ENCODE measurements at regions not wholly inside any gene's neighbourhood (a gene's known extent, or its start where the extent isn't known, plus 50 kb on each side); places are given as distances from the start of the nearest gene placed in this dataset.
"Not testable (repeated sequence)": the region's sequence is repeated elsewhere in the genome, so short reads cannot be mapped to it uniquely, and the experiment has no call there.

GRCh38 chr6:22349051-22349450, 52.2 kb upstream of the PRL start:
- no peak for DNase-seq

DNA sequence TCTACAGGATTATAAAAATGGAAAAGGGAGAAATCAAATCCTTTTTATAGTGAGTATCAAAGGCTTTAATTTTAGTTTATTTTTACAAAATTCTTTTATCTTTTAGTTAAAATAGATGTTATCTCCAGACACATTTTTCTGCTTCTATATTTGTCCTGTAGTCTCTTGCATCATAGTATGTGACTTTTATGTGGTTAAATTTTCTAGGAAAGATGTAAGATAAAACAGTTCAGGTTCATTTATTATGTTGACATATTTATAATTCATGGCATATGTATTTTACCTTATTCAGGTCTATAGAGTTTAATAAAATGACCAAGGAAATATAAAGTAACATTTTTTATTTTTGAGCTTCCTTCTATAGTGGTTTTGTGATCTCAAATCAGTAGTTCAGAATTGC, 52.7 kb upstream of the PRL start:
- no peak for DNase-seq

DNA sequence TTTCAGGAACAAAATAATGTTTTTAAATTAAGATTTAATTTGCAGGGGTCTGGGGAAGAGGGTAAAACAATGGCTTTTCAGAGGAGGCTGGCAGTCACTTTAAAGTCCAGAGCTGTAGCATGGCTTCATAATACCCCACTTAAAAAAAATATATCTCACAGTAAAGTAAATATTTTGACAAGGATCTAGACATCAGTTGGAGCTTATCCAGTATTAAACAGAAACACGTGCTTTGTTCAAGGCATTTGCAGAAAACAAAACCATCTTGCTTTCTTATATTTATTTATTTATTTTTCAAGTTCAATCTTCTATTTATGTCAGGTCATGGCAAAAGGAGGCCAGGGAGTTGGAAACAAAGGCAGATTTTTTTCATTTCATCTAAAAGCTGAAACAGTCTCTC, 53.3 kb upstream of the PRL start:
- no peak for DNase-seq

GRCh38 chr6:22353101-22353500, 56.3 kb upstream of the PRL start:
- DNase-seq, result no peak

DNA sequence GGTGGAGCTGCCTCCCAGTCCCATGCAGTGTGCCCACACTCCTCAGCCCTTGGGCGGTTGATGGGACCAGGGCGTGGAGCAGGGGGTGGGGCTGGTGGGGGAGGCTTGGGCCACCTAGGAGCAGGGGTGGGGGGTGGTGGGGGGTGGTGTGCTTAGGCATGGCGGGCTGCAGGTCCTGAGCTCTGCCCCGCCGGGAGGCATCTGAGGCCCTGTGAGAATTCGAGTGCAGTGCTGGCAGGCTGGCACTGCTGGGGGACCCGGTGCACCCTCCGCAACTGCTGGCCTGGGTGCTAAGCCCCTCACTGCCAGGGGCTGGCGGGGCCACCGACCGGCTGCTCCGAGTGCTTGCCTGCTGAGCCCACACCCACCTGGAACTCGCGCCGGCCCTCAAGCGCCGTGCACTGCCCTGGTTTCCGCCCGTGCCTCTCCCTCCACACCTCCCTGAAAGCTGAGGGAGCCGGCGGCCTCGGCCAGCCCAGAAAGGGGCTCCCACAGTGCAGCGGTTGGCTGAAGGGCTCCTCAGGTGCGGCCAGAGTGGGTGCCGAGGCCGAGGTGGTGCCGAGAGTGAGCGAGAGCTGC, 59.6 kb upstream of the PRL start:
- peak in 1 of 56 donors; percentile 0 for DNase-seq

DNA sequence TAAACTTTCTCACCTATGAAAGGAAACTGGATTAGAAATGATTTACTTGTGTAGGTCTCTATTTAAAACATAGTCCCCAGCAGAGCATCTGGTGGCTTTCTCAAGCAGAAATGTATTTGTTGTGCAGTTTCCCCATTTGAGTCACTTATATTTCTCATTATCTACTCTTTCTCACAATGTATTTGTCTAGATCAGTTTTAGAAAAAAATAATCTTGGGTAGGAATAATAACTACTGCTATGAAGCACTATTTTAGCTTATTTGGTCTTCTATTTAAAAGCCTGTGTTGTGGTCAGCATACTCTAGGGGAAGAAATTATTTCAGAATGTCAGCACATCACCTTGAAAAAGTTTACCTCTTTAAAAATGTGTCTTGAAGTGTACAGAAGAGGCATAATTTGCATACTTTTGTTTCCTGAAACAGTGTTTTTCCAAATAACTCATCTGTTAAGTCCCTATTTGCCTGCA, 60.9 kb upstream of the PRL start:
- DNase-seq, result no peak

DNA sequence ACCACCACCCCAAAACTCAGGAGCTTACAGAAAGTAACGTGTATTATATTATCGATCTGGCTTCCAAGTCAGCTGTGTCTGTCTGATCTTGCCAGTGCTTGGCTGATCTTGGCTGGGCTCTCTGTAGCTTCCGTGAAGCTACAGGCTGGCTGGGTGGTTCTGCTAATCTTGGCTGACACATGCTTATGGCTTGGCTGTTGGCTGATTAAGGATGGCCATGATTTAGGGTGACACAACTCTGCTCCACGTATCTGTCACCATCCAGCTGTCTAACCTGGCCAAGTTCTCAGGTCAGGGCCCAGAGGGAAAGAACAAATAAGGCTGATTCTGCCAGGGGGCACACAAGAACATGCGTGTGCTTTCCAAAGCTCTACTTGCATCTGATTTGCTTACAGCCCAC, 64.7 kb upstream of the PRL start:
- DNase-seq, result no peak

DNA sequence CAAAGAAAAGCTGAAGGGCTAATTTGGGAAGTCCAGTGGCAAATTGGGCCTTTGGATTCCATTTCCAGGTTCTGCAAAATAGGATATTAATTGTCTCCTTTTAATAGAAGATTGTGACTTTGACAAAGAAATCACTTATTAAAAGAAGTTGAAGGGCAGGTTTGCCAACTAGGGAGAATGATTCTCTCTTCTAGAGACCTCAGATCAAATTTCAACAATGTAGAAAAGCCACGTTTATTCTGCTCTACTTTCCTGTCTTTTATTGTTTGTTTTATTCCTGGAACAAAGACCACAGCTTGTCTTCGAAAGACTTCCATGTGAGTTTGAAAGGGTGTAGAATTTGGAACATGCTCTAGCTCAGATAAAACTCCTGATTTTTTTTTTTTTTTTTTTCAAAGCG, 65.5 kb upstream of the PRL start:
- DNase-seq, result no peak

DNA sequence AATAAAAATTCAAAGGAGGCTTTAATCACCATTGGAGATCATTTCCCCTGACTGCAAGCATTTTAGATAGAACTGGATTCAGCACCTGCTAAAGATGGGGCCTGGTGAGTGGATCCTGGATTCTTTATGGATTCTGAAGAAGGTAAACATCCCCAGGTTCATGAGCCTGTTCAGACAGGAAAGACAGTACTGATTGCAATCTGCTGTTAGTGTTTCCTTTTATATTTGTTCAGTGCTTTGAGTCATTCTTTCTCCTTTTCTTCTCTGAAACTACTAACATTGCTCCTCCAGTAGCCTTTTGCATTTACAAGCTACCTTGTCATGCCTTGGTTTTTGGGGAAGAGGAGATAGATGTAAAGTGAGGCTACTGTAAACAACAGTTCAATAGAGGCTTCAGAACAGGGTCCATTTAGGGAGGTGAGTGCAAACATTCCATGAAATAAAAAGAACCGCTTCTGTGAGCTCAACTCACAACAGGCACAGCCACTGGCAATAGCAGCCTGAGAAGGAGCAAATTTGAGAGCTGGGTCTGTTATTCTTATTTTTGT, 66.4 kb upstream of the PRL start:
- DNase-seq, result no peak

DNA sequence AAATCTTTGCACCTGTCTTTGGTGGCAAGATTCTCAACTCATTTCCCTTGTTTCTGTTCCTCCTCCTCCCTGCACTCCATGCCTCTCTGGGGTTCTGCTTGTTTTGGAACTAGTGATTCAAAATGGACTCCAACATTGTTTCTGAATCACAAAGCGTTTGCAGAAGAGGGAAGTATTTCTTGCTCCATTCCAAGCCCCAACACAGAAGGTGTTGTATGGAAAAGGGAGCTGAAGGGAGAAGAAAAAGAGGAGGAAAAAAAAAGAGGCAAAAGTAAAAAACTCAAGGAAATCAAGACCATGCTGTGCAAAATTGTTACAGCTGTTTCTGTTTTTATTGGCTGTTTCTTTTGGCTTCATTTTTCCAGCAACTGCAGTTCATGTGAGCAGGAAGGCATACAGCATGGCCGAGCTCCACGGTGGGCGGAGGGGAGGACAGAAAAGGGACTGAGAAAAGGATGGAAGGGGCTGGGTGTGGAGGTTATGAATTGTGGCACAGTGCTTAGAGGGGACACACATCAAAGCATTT, 66.9 kb upstream of the PRL start:
- no peak for DNase-seq

DNA sequence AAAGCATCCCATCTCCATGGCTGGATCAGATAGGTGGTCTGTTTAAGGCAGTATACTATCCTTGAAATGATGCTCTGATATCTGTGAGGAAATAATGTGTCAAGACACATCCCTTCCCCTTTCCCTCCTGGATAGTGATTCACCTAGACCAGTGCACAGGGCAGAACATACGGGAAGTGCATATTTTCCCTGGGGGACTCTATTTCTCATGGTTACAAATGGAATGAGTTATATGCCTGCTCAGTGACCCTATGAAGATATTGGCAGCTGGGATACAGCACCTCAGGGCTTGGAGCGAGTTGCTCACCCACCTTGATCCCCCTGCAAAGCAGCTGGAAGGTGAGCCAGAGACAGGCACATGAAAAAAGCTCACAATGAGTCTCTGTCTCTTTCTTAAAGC, 67.5 kb upstream of the PRL start:
- no peak for DNase-seq

- DNase-seq, result no peak
These were observed 69.4 kb upstream of the PRL start for GRCh38 chr6:22366214-22366613.

GRCh38 chr6:22367346-22367745, 70.5 kb upstream of the PRL start:
- no peak for DNase-seq

DNA sequence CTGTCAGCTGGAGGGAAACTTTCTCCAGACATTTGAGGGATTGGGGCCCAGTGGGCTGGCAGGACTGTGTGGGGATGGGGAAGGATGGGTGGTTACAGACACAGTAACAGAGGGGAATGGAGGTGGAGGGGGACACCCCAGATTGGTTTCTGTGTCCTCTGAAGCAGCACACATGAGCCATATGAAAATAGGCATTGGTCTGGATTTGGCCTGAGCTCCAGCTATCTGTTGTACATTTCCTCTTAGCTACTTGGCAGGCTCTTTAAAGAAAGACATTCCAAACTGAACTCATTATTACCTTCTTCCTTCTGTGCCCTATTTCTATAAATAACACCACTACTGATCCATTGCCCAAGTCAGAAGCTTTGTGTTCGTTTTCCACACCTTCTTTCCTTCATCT, 72.0 kb upstream of the PRL start:
- no peak for DNase-seq

- no peak for DNase-seq
These were observed 76.1 kb upstream of the PRL start for GRCh38 chr6:22372922-22373321.

DNA sequence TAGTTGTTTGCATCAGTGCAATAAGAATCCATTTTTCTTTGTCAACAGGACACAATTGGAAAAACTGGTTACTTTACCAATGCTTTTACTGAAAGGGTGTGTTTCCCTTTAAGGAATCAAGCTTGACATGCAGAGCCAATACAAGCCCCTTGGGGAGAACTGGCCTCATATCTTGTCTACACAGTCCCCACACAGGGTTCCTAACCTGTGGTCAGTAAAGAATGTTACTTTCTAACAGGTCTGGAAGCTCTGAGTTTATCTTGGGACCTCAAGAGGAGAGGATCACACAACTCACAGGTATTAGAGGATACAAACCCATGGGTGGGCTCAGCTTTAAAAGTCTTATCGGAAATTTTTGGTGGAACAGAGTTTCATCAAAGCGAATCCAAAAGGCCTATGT, 78.1 kb upstream of the PRL start:
- DNase-seq, result not testable (repeated sequence)

GRCh38 chr6:22376293-22376692, 79.5 kb upstream of the PRL start:
- DNase-seq, result not testable (repeated sequence)

DNA sequence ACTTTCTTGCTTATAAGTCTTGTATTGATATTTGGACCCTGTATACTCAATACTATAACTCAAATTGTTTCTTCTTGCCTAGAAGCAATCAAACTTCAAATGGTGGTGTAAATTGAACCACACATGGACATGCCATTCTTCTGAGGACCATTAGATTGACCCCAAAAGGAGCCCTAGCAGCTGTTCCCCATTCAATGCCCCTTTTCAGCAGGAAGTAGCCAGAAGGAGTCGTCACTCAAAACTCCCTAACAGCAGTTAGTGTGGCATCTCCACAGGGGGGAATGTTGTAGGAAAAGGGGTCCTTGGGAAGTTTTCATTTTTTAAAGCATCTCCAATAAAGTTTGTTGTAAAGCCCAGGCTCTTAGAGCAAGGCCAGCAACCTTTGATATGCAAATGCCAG, 81.7 kb upstream of the PRL start:
- DNase-seq, result not testable (repeated sequence)

DNA sequence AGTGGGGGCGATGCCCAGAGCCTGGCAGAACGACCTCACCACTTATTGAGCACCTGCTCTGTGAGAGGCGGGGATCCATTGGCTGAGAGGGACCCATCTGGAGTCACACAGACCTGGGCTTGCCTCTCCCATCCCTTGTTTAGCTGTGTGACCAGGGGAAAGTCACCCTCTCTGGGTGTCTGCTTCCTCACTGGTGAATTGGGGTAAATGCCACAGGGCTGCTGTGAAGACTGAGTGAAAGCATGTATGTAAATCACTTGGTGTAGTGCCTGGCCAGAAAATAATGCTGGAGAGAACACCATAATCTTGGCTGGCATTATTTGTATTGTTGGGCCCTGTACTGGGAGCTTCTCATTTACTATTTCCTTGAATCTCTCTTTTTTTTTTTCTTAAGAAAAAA, 83.4 kb upstream of the PRL start:
- no peak for DNase-seq

DNA sequence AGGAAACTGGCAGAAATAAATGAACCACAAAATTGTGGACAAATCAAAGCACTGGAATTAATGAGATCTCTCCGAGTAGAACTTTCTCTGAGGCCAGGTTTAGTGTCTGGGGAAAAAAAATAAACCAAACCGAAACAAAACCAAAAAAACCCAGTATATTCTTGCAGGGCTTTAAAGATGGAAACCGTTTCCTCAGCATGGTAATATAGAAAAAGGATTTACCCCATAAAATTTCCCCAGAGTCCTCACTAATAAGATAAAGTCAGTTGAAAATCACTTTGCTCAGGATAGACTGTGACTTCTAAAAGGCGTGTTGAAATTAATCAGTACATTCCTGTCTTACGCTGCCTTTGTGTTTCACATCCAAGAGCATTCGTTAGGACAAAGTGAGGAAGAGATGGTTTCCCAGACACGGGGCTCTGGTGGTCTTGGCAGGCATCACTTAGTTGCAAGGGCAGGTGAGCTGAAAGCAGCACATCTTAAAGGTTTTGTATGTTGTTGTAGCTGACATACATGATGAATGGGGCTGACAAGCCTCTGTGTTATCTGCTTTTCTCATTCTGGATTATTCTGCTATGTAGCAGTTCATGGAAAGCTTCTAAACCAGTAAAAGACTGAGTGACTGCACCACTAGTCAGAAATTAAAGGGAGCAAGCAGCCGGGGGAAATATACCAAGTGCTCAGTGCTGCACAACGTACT, 85.2 kb upstream of the PRL start:
- DNase-seq, result no peak

DNA sequence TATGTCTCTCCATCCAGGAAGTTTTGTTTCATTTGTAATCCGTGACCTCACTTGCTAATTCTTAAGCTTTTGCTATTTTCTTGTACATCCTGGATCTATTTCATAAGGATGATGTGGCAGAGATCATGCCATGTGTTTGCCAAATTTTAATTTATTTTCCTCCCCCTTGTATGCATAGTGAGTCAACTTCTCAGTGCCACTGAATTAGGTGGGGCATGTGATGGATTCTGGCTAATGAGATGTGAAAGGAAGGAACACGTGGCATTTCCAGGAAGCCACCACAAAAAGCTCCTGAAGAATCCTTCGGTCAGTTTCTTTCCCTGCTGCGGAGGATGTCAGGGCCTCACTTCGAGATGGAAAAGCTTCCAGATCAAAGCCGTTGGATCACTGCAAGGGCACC, 86.2 kb upstream of the PRL start:
- no peak for DNase-seq

- DNase-seq, result no peak
These were observed 95.9 kb upstream of the PRL start for GRCh38 chr6:22392711-22393110.

DNA sequence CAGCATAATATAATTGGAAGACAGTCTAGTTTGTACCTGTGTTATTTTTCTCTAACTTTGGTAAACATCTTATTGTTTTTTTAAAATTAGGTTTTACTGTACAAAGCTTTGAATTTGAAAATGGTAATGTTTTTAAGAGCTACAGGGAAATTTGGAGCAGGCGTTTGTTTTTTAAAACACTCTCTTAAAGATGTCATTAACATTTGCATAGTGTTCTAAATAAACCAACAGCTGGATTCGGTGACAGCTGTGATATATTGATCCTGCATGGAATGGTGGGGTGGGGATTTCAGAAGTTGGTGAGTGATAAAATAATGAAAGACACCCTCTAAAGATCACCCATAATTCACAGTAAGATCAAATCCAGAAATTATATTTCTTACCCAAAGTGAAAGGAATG, 97.9 kb upstream of the PRL start:
- DNase-seq, result no peak
